ENCODE measurements at regions not wholly inside any gene's neighbourhood (a gene's known extent, or its start where the extent isn't known, plus 50 kb on each side); places are given as distances from the start of the nearest gene placed in this dataset.

GRCh38 chr15:77685082-77685815, 52.5 kb upstream of the LINGO1 start:
- Histone ChIP-seq H3K27me3 (ENCODE audit: insufficient read depth, low read depth, severe bottlenecking) (no peaks in the 10 kb centered on the region), H3K27ac (no peak overlapping the region), H3K4me3 (ENCODE audit: low read depth, low read length) (no peak overlapping the region), H3K9me3 (ENCODE audit: severe bottlenecking) (no peaks in the 10 kb centered on the region), H3K36me3 (peaks cover under 1% of the 10 kb centered on the region; the same call in 1 of the 2 replicates)
- no peak for TF ChIP-seq CTCF (IDR thresholded peaks at IDR 0.05; ENCODE audit: low read depth, low read length)
- DNase-seq, result no peak

GRCh38 chr15:77684341-77685081, 51.8 kb upstream of the LINGO1 start:
- Histone ChIP-seq H3K27ac (no peak overlapping the region), H3K4me3 (ENCODE audit: low read depth, low read length) (no peak overlapping the region), H3K27me3 (ENCODE audit: insufficient read depth, low read depth, severe bottlenecking) (no peaks in the 10 kb centered on the region), H3K36me3 (no peaks in the 10 kb centered on the region), H3K9me3 (ENCODE audit: severe bottlenecking) (no peaks in the 10 kb centered on the region)
- DNase-seq, result no peak
- TF ChIP-seq CTCF (IDR thresholded peaks at IDR 0.05; ENCODE audit: low read depth, low read length), result no peak

- no peak for DNase-seq
- no peaks in the 10 kb centered on the region for H3K9me3 ChIP-seq (ENCODE audit: severe bottlenecking)
- no peaks in the 10 kb centered on the region for H3K27me3 ChIP-seq (ENCODE audit: insufficient read depth, low read depth, severe bottlenecking)
- no peaks in the 10 kb centered on the region for H3K36me3 ChIP-seq
- no peak overlapping the region for H3K4me3 ChIP-seq (ENCODE audit: low read depth, low read length)
- H3K27ac ChIP-seq, result no peak overlapping the region
- no peak for TF ChIP-seq CTCF (IDR thresholded peaks at IDR 0.05; ENCODE audit: low read depth, low read length)
These were observed 49.9 kb upstream of the LINGO1 start for GRCh38 chr15:77682564-77682963.
